OCI-LY7 (cell line): ENCODE measurements at regions not wholly inside any gene's neighbourhood (a gene's known extent, or its start where the extent isn't known, plus 50 kb on each side); places are given as distances from the start of the nearest gene placed in this dataset.

ENCODE experiments used
- EZH2phosphoT487 ChIP-seq: fragments of 200-600 bp; sonication (generic); IDR thresholded peaks from 2 replicates; pipeline ENCODE4 v1.6.1; 2018; ENCODE audit warnings: low read depth, borderline replicate concordance, mild to moderate bottlenecking, mixed run types, antibody characterized with exemption, low read length, moderate library complexity, mixed read lengths
- TF ChIP-seq, protein P1 (sequence below): fragments of 200-600 bp; sonication (generic); conservative IDR thresholded peaks from 2 replicates; pipeline ENCODE4 v1.5.1; 2014; ENCODE audit warnings: mild to moderate bottlenecking, antibody characterized with exemption, low read length, moderate library complexity, mixed read lengths

GRCh38 chr16:85536411-85537330 is 76.5 kb upstream of the GSE1 start:
- TF ChIP-seq, protein P1, sequence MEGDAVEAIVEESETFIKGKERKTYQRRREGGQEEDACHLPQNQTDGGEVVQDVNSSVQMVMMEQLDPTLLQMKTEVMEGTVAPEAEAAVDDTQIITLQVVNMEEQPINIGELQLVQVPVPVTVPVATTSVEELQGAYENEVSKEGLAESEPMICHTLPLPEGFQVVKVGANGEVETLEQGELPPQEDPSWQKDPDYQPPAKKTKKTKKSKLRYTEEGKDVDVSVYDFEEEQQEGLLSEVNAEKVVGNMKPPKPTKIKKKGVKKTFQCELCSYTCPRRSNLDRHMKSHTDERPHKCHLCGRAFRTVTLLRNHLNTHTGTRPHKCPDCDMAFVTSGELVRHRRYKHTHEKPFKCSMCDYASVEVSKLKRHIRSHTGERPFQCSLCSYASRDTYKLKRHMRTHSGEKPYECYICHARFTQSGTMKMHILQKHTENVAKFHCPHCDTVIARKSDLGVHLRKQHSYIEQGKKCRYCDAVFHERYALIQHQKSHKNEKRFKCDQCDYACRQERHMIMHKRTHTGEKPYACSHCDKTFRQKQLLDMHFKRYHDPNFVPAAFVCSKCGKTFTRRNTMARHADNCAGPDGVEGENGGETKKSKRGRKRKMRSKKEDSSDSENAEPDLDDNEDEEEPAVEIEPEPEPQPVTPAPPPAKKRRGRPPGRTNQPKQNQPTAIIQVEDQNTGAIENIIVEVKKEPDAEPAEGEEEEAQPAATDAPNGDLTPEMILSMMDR = no peak
- TF ChIP-seq EZH2phosphoT487 = no peak
